OCI-LY7 (cell line): ENCODE measurements at regions not wholly inside any gene's neighbourhood (a gene's known extent, or its start where the extent isn't known, plus 50 kb on each side); places are given as distances from the start of the nearest gene placed in this dataset.

Experiments used
- EZH2phosphoT487 ChIP-seq: fragments of 200-600 bp; sonication (generic); IDR thresholded peaks from 2 replicates; pipeline ENCODE4 v1.6.1; 2018; ENCODE audit warnings: low read depth, borderline replicate concordance, mild to moderate bottlenecking, mixed run types, antibody characterized with exemption, low read length, moderate library complexity, mixed read lengths
- TF ChIP-seq, protein P1 (sequence below): fragments of 200-600 bp; sonication (generic); conservative IDR thresholded peaks from 2 replicates; pipeline ENCODE4 v1.5.1; 2014; ENCODE audit warnings: mild to moderate bottlenecking, antibody characterized with exemption, low read length, moderate library complexity, mixed read lengths

DNA sequence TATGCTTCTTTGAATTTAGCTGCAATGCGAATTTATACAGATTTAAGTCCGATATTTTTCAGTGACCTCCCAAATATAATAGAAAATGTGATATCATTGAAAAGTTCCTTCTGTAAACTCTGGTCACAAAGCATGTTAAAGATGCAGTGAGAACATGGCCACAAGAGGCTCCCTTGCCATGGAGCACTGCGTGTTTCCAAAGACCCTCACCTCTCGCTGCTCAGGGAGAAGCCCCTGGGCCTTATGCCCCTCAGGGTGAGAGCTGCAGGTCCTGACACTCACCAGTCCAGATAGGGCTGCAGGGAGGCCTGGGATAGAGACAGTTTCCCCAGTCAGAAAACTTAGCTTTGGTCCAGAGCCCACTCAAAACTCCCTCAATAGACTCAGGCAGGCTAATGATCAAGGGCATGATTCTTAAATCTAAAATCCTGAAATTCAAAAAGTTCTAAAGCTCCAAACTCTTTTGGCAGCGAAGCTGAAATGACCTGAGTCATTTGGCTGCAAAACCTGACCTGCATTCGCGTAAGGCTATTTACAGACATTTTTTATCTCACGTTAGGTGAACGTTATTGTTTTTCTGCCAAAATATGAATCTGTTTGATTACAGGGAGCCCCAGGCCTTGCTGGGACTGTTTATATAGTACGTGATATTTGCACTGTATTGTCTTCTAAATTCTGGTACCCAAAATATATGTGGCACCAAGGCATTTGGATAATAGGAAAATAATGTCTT is 67.8 kb downstream of the CAPZA3 start:
- TF ChIP-seq, protein P1, sequence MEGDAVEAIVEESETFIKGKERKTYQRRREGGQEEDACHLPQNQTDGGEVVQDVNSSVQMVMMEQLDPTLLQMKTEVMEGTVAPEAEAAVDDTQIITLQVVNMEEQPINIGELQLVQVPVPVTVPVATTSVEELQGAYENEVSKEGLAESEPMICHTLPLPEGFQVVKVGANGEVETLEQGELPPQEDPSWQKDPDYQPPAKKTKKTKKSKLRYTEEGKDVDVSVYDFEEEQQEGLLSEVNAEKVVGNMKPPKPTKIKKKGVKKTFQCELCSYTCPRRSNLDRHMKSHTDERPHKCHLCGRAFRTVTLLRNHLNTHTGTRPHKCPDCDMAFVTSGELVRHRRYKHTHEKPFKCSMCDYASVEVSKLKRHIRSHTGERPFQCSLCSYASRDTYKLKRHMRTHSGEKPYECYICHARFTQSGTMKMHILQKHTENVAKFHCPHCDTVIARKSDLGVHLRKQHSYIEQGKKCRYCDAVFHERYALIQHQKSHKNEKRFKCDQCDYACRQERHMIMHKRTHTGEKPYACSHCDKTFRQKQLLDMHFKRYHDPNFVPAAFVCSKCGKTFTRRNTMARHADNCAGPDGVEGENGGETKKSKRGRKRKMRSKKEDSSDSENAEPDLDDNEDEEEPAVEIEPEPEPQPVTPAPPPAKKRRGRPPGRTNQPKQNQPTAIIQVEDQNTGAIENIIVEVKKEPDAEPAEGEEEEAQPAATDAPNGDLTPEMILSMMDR = no peak
- no peak for TF ChIP-seq EZH2phosphoT487
